Mesenchymal stem cell (in vitro differentiated cells and primary cell): ENCODE measurements at regions not wholly inside any gene's neighbourhood (a gene's known extent, or its start where the extent isn't known, plus 50 kb on each side); places are given as distances from the start of the nearest gene placed in this dataset.

ENCODE experiments used
- DNase-seq: peaks from one replicate; pipeline ENCODE4 v3.0.0-alpha.2; 2013
- H2AFZ ChIP-seq: one replicate; pipeline ENCODE4 v1.6.1; 2013; ENCODE audit warnings: low read depth, mild to moderate bottlenecking, control low read depth, inconsistent platforms, low read length, moderate library complexity
- H2AK5ac ChIP-seq: 2 replicates; pipeline ENCODE4 v1.6.1; 2013; ENCODE audit warnings: low read length, moderate library complexity, mild to moderate bottlenecking, inconsistent platforms; ENCODE audit not compliant: severe bottlenecking
- H2BK120ac ChIP-seq: one replicate; pipeline ENCODE4 v1.6.1; 2013; ENCODE audit warnings: low read depth, mild to moderate bottlenecking, inconsistent platforms, low read length, moderate library complexity
- H2BK12ac ChIP-seq, 2 experiments: one replicate each; pipeline ENCODE4 v1.6.1; 2013; ENCODE audit warnings: inconsistent platforms in 2 of 2, low read length in 2 of 2, mild to moderate bottlenecking in 2 of 2, moderate library complexity in 2 of 2, control low read depth in 1 of 2
- H2BK15ac ChIP-seq: one replicate; pipeline ENCODE4 v1.6.1; 2013; ENCODE audit warnings: mild to moderate bottlenecking, low read depth, inconsistent platforms; ENCODE audit not compliant: poor library complexity, severe bottlenecking
- H2BK5ac ChIP-seq: 2 replicates; pipeline ENCODE4 v1.6.1; 2013; ENCODE audit warnings: low read depth, mild to moderate bottlenecking, low read length, control low read depth, inconsistent platforms; ENCODE audit not compliant: poor library complexity, severe bottlenecking
- H3K14ac ChIP-seq, 2 experiments: one replicate each; pipeline ENCODE4 v1.6.1; 2013; ENCODE audit warnings: inconsistent platforms in 2 of 2, low read length in 2 of 2, control low read depth in 1 of 2, mild to moderate bottlenecking in 1 of 2, moderate library complexity in 1 of 2
- H3K18ac ChIP-seq, 2 experiments: one replicate each; pipeline ENCODE4 v1.6.1; 2013; ENCODE audit warnings: inconsistent platforms in 2 of 2, low read length in 2 of 2, control low read depth in 1 of 2, low read depth in 1 of 2, mild to moderate bottlenecking in 1 of 2
- H3K23ac ChIP-seq, 2 experiments: one replicate each; pipeline ENCODE4 v1.6.1; 2013; ENCODE audit warnings: inconsistent platforms in 2 of 2, low read length in 2 of 2, mild to moderate bottlenecking in 2 of 2, moderate library complexity in 2 of 2, control low read depth in 1 of 2
- H3K27ac ChIP-seq: 2 replicates; pipeline ENCODE4 v1.5.1; 2013; ENCODE audit warnings: mild to moderate bottlenecking, moderate library complexity, low read length, control low read depth, inconsistent platforms; ENCODE audit not compliant: poor library complexity, severe bottlenecking
- H3K27me3 ChIP-seq, 2 experiments: 2 replicates each; pipeline versions ENCODE4 v1.6.1 to v1.7.0; 2013; ENCODE audit warnings: low read length in 2 of 2, mild to moderate bottlenecking in 2 of 2, moderate library complexity in 2 of 2, control low read depth in 1 of 2, inconsistent platforms in 1 of 2; ENCODE audit not compliant: control insufficient read depth in 1 of 2, insufficient read depth in 1 of 2
- H3K36me3 ChIP-seq, 2 experiments: 2 replicates each; pipeline versions ENCODE4 v1.6.1 to v1.7.0; 2013; ENCODE audit warnings: low read length in 2 of 2, control low read depth in 1 of 2, inconsistent platforms in 1 of 2, low read depth in 1 of 2, mild to moderate bottlenecking in 1 of 2; ENCODE audit not compliant: insufficient read depth in 2 of 2, control insufficient read depth in 1 of 2
- H3K4ac ChIP-seq, 2 experiments: one replicate each; pipeline ENCODE4 v1.6.1; 2013; ENCODE audit warnings: inconsistent platforms in 2 of 2, low read length in 2 of 2, mild to moderate bottlenecking in 2 of 2, moderate library complexity in 2 of 2, control low read depth in 1 of 2, low read depth in 1 of 2
- H3K4me1 ChIP-seq: 2 replicates; pipeline ENCODE4 v1.6.1; 2013; ENCODE audit warnings: low read depth, low read length, control low read depth; ENCODE audit not compliant: control insufficient read depth, insufficient read depth
- H3K4me2 ChIP-seq: 2 replicates; pipeline ENCODE4 v1.6.1; 2013; ENCODE audit warnings: low read length, mild to moderate bottlenecking, inconsistent platforms; ENCODE audit not compliant: poor library complexity, severe bottlenecking
- H3K4me3 ChIP-seq, 2 experiments: 2 replicates each; pipeline versions ENCODE4 v1.5.1 to v1.7.0; 2013; ENCODE audit warnings: low read length in 2 of 2, mild to moderate bottlenecking in 2 of 2, control low read depth in 1 of 2, low read depth in 1 of 2; ENCODE audit not compliant: insufficient read depth in 1 of 2
- H3K79me1 ChIP-seq: replicated peaks from 2 replicates; pipeline ENCODE4 v1.6.1; 2013; ENCODE audit warnings: mild to moderate bottlenecking, control low read depth, low read length, inconsistent platforms; ENCODE audit not compliant: poor library complexity, severe bottlenecking
- H3K9ac ChIP-seq: 2 replicates; pipeline ENCODE4 v1.7.0; 2013; ENCODE audit warnings: mild to moderate bottlenecking, low read length, moderate library complexity
- H3K9me3 ChIP-seq: 2 replicates; pipeline ENCODE4 v1.7.0; 2013; ENCODE audit warnings: mild to moderate bottlenecking, low read length; ENCODE audit not compliant: control insufficient read depth
- H4K8ac ChIP-seq: one replicate; pipeline ENCODE4 v1.6.1; 2013; ENCODE audit warnings: inconsistent platforms, mild to moderate bottlenecking, low read length, moderate library complexity
- H4K91ac ChIP-seq: one replicate; pipeline ENCODE4 v1.6.1; 2013; ENCODE audit warnings: mild to moderate bottlenecking, low read length, inconsistent platforms
- WGBS: methylation state at CpG from one replicate; pipeline ENCODE4 v1.1.7; 2013; ENCODE audit warnings: mixed read lengths; 5-methylcytosine and 5-hydroxymethylcytosine counted together

DNA sequence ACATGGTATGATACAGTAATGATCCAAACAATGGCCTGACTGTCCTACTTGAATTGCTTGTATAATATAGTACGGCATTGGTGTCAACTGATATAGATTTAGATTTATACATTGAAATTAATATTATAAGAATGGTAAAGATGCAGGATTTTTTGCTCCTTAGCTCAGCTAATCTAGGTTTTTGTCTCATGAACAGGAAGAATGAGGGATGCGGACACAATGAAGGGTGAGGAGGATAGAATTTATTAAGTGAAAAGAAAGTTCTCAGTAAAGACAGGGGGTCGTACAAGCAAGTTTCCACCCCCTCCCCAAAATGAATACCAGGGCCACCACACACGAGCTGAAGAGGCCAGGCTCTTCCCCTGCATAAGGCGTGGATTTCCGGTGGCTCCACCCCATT, 96.1 kb downstream of the KCNA5 start:
- no peak overlapping the region for H3K14ac ChIP-seq

DNA sequence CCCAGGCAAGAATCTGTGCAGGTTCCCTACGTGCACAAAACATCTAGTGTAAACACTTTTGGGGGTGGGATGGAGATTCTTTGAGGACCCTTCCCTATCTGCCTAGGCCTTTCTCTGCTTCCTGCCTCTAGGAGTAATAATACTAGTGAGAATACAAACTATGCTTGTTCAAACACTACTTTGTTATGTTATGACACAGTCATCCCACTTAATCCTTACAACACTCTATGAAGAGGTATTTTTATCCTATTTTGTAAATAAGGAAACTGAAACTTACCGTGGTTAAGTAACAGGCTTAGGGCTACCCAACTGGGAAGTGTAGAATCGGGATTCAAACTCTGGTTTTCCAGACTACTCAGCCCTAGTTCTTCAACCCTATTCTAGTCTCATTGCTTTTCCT, 96.5 kb downstream of the KCNA5 start:
- Histone ChIP-seq H2AFZ (no peak overlapping the region), H3K27me3 (no peaks in the 10 kb centered on the region), H2BK5ac (no peak overlapping the region), H3K36me3 (no peaks in the 10 kb centered on the region), H2BK15ac (no peak overlapping the region), H3K14ac (no peak overlapping the region), H3K4me2 (no peak overlapping the region), H3K4me1 (peaks cover 2% of the 10 kb centered on the region), H3K23ac (no peak overlapping the region), H4K91ac (no peak overlapping the region), H3K27ac (no peak overlapping the region), H3K4me3 (peak overlapping the region in 1 of 2 experiments; percentile 22), H2BK12ac (no peak overlapping the region), H3K79me1 (no peaks in the 10 kb centered on the region), H3K4ac (no peak overlapping the region), H3K18ac (peak overlapping the region in 1 of 2 experiments; percentile 43), H3K9ac (no peak overlapping the region), H3K9me3 (no peaks in the 10 kb centered on the region), H2AK5ac (no peak overlapping the region), H2BK120ac (no peak overlapping the region), H4K8ac (no peak overlapping the region)
- DNase-seq, result peak; percentile 4
- 52% methylated on average over 3 of the region's 3 CpGs for WGBS

More for the DNA sequence above, 96.1 kb downstream of the KCNA5 start:
- Histone ChIP-seq H4K91ac (no peak overlapping the region), H3K79me1 (no peaks in the 10 kb centered on the region), H2BK15ac (no peak overlapping the region), H2BK12ac (no peak overlapping the region), H3K27me3 (peaks cover 0 to 3% of the 10 kb centered on the region in 2 experiments), H3K4me2 (no peak overlapping the region), H3K23ac (no peak overlapping the region), H3K18ac (peak overlapping the region in 1 of 2 experiments; percentile 43), H4K8ac (no peak overlapping the region), H2BK5ac (no peak overlapping the region), H2AFZ (no peak overlapping the region), H3K4me1 (peaks cover 2% of the 10 kb centered on the region), H3K36me3 (no peaks in the 10 kb centered on the region), H3K9ac (no peak overlapping the region), H3K4me3 (peak overlapping the region in 1 of 2 experiments; percentile 22), H3K9me3 (no peaks in the 10 kb centered on the region), H3K4ac (no peak overlapping the region), H2BK120ac (no peak overlapping the region), H2AK5ac (no peak overlapping the region), H3K27ac (no peak overlapping the region)
- no peak for DNase-seq
- WGBS, result 79% methylated on average over 5 of the region's 6 CpGs

DNA sequence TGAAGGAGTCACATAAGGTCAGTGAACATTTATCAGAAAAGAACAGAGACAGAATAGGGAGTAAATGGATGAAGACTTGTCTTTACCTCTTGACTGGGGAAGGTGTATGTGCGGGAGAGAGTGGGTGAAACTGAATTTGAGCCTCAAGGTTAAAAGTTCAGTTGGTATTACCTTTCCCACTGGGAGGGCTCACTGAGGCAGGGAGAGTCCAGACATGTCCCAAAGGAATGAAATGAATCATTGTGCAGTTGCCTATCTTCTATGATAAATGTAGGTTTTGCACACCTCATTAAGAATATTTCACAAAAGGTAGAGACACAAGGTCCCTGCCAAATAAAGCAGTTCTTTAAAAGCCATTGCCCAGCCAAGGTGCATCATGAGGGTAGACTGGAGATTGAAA, 105.2 kb downstream of the KCNA5 start:
- no peaks in the 10 kb centered on the region for H3K36me3 ChIP-seq
- no peak overlapping the region for H3K9ac ChIP-seq
- no peak overlapping the region for H2BK5ac ChIP-seq
- no peak overlapping the region for H4K91ac ChIP-seq
- H4K8ac ChIP-seq, result no peak overlapping the region
- H3K27me3 ChIP-seq, result peaks cover 5 to 62% of the 10 kb centered on the region in 2 experiments
- no peak for DNase-seq
- no peak overlapping the region for H2AK5ac ChIP-seq
- H3K4ac ChIP-seq, result no peak overlapping the region
- no peaks in the 10 kb centered on the region for H3K79me1 ChIP-seq
- H3K4me3 ChIP-seq, result no peak overlapping the region
- WGBS, result 83% methylated on average over 1 of the region's 1 CpG
- H3K18ac ChIP-seq, result no peak overlapping the region
- no peaks in the 10 kb centered on the region for H3K4me1 ChIP-seq
- H2AFZ ChIP-seq, result no peak overlapping the region
- H3K27ac ChIP-seq, result no peak overlapping the region
- no peak overlapping the region for H2BK12ac ChIP-seq
- no peak overlapping the region for H3K14ac ChIP-seq
- H2BK120ac ChIP-seq, result no peak overlapping the region
- no peaks in the 10 kb centered on the region for H3K9me3 ChIP-seq
- H2BK15ac ChIP-seq, result no peak overlapping the region
- H3K23ac ChIP-seq, result no peak overlapping the region
- no peak overlapping the region for H3K4me2 ChIP-seq

DNA sequence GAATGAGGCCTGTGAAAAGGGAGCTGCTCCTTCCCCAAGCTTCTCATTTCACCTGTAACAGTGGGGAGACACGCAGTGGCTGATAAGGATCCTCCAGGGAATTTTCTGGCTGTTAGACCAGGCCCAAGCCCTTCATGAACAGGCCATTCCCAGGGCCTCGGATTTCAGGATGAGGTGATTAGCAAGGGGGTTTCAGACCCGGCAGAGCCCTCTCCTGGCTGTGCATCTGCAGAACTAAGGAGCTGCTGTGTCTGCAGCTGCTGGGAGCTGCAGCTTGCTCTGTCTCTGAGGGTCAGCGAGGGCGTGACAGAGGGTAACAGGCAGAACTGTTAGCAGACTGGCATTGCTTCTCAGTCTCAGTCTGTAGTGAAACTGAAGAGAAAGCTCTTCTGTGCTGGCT, 110.4 kb downstream of the KCNA5 start:
- Histone ChIP-seq H3K27ac (no peak overlapping the region), H3K18ac (no peak overlapping the region), H3K4me3 (no peak overlapping the region), H3K23ac (no peak overlapping the region), H4K8ac (no peak overlapping the region), H3K9ac (no peak overlapping the region), H3K36me3 (no peaks in the 10 kb centered on the region), H3K27me3 (peaks cover 23 to 82% of the 10 kb centered on the region in 2 experiments), H4K91ac (no peak overlapping the region), H2BK5ac (no peak overlapping the region), H3K4ac (no peak overlapping the region), H2BK120ac (no peak overlapping the region), H2AFZ (no peak overlapping the region), H3K14ac (no peak overlapping the region), H3K4me2 (no peak overlapping the region), H3K9me3 (peaks cover 3% of the 10 kb centered on the region), H2AK5ac (no peak overlapping the region), H3K79me1 (no peaks in the 10 kb centered on the region), H3K4me1 (no peaks in the 10 kb centered on the region), H2BK15ac (no peak overlapping the region), H2BK12ac (no peak overlapping the region)
- no peak for DNase-seq
- WGBS, result 30% methylated on average over 5 of the region's 5 CpGs
